GM21529 (cell line): ENCODE measurements at regions not wholly inside any gene's neighbourhood (a gene's known extent, or its start where the extent isn't known, plus 50 kb on each side); places are given as distances from the start of the nearest gene placed in this dataset.

ENCODE experiments used
- ATAC-seq: cut with Tn5 transposase; IDR thresholded peaks from one replicate; pipeline ENCODE4 v1.9.1; 2021; ENCODE audit not compliant: unreplicated experiment

GRCh38 chr1:71193153-71193552, 112.3 kb upstream of the ZRANB2 start:
- no peak for ATAC-seq

GRCh38 chr1:71191520-71191919, 110.7 kb upstream of the ZRANB2 start:
- ATAC-seq = no peak

GRCh38 chr1:71190843-71191242, 110.0 kb upstream of the ZRANB2 start:
- ATAC-seq = no peak

- no peak for ATAC-seq
Observed at GRCh38 chr1:71184410-71184809, 103.6 kb upstream of the ZRANB2 start.

DNA sequence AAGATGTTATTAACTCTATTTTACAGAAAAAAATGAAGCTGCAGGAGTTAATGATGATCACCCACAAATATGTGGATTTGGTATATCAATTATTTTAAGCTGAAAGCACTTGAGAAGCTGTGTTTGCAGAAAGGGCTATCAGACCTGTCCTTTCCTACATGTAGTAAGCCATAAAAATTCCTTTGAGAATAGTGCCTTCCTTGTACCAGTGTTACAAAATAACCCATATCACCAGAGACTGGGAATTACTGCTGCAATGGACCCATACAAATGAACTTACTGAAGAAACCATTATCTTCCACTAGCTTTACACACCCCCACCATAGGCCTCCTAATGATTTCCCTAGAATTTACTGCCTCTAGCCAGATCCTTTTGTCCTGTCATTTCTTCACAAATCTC, 99.2 kb upstream of the ZRANB2 start:
- no peak for ATAC-seq

- no peak for ATAC-seq
Observed at GRCh38 chr1:71170925-71171324, 90.1 kb upstream of the ZRANB2 start.

DNA sequence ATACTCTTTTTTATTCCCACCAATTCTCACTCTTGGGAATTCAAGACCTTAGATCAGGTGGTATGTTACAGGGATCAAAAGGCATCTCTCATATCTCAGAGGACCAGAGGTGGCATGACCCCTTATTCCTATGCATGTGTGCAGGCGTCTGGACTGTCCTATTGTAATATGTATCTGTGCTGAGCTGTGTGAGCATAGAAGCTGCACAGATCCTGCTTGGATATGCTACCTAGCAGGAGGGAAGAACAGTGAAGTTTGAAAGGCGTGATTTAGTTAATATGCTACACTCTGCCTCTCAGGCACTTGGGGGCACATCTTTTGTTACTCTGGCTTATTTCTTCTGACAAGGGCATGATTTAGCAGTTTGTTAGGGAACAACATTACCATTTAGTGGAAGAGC, 86.7 kb upstream of the ZRANB2 start:
- no peak for ATAC-seq

GRCh38 chr1:71166178-71167173, 85.6 kb upstream of the ZRANB2 start:
- no peak for ATAC-seq

GRCh38 chr1:71157715-71158114, 76.9 kb upstream of the ZRANB2 start:
- ATAC-seq = no peak

DNA sequence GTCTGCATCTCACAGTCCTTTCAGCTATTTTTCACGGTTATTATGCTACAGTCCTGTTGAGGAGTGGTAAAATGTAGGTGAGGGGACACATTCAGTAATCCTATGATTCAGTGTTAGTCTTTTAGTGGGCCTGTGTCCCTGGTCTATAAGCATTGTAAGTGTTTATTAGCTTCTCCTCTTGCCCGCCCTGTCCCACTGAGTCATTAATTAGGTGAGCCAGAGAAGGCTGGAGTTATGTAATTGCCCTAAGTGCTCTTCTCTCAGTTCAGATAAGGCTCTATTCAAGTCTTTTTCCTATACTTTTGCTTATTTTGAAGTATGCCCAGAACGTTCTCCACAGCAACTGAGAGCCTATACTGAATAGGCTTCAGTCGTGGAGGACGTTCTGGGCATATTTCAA, 76.3 kb upstream of the ZRANB2 start:
- ATAC-seq = no peak

- no peak for ATAC-seq
Observed at GRCh38 chr1:71156590-71156989, 75.8 kb upstream of the ZRANB2 start.

- ATAC-seq = no peak
Observed at GRCh38 chr1:71154429-71154828, 73.6 kb upstream of the ZRANB2 start.

DNA sequence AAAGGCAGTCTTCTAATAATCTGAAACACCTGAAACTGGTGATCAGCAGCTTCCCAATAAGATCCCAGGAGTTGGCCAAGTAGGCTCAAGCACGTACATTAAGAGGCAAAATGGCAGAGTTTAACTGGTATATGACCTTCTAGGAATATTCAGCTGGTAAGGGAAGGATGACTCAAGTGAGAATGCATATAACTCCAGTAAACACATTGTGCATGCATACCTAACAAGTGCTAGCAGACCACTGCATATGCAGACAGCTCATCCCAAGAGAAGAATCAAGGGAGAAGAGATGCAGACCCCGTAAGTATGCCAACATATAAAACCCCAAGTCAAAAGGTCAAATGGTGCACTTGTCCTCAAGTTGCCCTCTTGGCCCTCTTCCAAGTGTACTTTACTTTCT, 73.0 kb upstream of the ZRANB2 start:
- no peak for ATAC-seq

DNA sequence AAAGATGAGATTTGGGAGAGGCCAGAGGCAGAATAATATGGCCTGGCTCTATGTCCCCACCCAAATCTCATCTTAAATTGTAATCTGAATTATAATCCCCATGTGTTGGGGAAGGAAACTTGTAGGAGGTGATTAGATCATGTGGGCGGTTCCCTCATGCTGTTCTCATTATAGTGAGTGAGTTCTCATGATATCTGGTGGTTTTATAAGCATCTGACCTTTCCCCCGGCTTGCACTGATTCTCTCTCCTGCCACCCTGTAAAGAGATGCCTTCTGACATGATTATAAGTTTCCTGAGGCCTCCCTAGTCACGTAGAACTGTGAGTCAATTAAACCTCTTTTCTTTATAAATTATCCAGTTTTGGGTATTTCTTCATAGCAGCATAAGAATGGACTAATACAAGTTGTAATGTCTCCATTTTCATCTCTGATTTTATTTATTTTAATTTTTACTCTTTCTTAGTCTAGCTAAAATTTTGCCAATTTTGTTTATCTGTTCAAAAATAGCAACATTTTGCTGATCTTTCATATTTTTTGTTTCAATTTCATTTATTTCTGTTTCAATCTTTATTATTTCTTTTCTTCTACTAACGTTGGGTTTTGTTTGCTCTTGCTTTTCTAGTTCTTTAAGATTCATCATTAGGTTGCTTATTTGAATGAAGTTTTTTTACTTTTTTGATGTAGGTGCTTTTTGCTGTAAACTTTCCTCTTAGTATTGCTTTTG, 67.0 kb upstream of the ZRANB2 start:
- ATAC-seq = no peak

DNA sequence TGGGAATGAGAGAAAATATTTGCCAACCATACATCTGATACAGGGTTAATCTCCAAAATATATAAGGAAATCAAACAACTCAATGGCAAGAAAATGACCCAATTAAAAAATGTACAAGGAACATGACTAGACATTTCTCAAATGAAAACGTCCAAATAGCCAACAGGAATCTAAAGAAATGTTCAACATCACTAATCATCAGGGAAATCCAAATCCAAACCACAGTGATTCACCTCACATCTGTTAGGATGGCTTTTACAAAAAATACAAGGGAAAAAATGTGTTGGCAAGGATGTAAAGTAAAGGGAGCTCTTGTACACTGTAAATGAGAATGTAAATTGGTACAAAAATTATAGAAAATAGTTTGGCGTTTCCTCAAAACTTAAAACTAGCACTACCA, 54.7 kb upstream of the ZRANB2 start:
- no peak for ATAC-seq
